Hepatocyte (in vitro differentiated cells): ENCODE measurements at regions not wholly inside any gene's neighbourhood (a gene's known extent, or its start where the extent isn't known, plus 50 kb on each side); places are given as distances from the start of the nearest gene placed in this dataset.
"Not testable (repeated sequence)": the region's sequence is repeated elsewhere in the genome, so short reads cannot be mapped to it uniquely, and the experiment has no call there.

ENCODE experiments used
- DNase-seq: peaks from one replicate; pipeline ENCODE4 v3.0.0-alpha.2; 2016; ENCODE audit warnings: low spot score
- H2AFZ ChIP-seq: fragments of 200-600 bp; sonication (generic); 2 replicates; pipeline ENCODE4 v1.6.0; 2016; ENCODE audit warnings: antibody characterized with exemption, mild to moderate bottlenecking
- H3K27ac ChIP-seq: fragments of 200-600 bp; sonication (generic); 2 replicates; pipeline ENCODE4 v1.5.1; 2016; ENCODE audit warnings: mild to moderate bottlenecking
- H3K27me3 ChIP-seq: fragments of 200-600 bp; sonication (generic); 2 replicates; pipeline ENCODE4 v1.6.1; 2016
- H3K36me3 ChIP-seq: fragments of 200-600 bp; sonication (generic); replicated peaks from 2 replicates; pipeline ENCODE4 v1.5.1; 2016; ENCODE audit warnings: low read depth; ENCODE audit not compliant: insufficient read depth
- H3K4me1 ChIP-seq: fragments of 200-600 bp; sonication (generic); 2 replicates; pipeline ENCODE4 v1.5.1; 2016; ENCODE audit warnings: mild to moderate bottlenecking, moderate library complexity; ENCODE audit not compliant: insufficient read depth
- H3K4me2 ChIP-seq: fragments of 200-600 bp; sonication (generic); 2 replicates; pipeline ENCODE4 v1.6.0; 2016
- H3K4me3 ChIP-seq: fragments of 200-600 bp; sonication (generic); 2 replicates; pipeline ENCODE4 v1.5.1; 2016; ENCODE audit warnings: mild to moderate bottlenecking
- H3K79me2 ChIP-seq: fragments of 200-600 bp; sonication (generic); 2 replicates; pipeline ENCODE4 v1.6.0; 2017; ENCODE audit warnings: mild to moderate bottlenecking
- H3K9me2 ChIP-seq: fragments of 200-600 bp; sonication (generic); replicated peaks from 2 replicates; pipeline ENCODE4 v1.6.0; 2017; ENCODE audit warnings: mild to moderate bottlenecking; ENCODE audit not compliant: insufficient read depth
- H3K9me3 ChIP-seq: fragments of 200-600 bp; sonication (generic); 2 replicates; pipeline ENCODE4 v1.5.1; 2016; ENCODE audit warnings: low read depth, mild to moderate bottlenecking
- H4K20me1 ChIP-seq: fragments of 200-600 bp; sonication (generic); 2 replicates; pipeline ENCODE4 v1.6.0; 2016; ENCODE audit warnings: mild to moderate bottlenecking; ENCODE audit not compliant: insufficient read depth, poor library complexity, severe bottlenecking
- WGBS: methylation state at CpG from one replicate; pipeline ENCODE4 v1.1.6; 2016; ENCODE audit warnings: low lambda C conversion rate; ENCODE audit errors: missing lambda C conversion rate; 5-methylcytosine and 5-hydroxymethylcytosine counted together

GRCh38 chr5:99510237-99510866 is 581.5 kb upstream of the CHD1 start:
- 90% methylated on average over 1 of the region's 1 CpG for WGBS

GRCh38 chr5:99509064-99509463 is 580.3 kb upstream of the CHD1 start:
- H4K20me1 ChIP-seq, H3K4me1 ChIP-seq, H3K9me2 ChIP-seq, H3K9me3 ChIP-seq, H2AFZ ChIP-seq, H3K4me3 ChIP-seq, H3K27me3 ChIP-seq, H3K79me2 ChIP-seq, H3K4me2 ChIP-seq, DNase-seq, H3K36me3 ChIP-seq, H3K27ac ChIP-seq: not testable (repeated sequence)
- 87% methylated on average over 9 of the region's 9 CpGs for WGBS

More at GRCh38 chr5:99510237-99510866, 581.5 kb upstream of the CHD1 start:
- H3K36me3 ChIP-seq, H3K4me2 ChIP-seq, H3K79me2 ChIP-seq, H4K20me1 ChIP-seq, H3K9me2 ChIP-seq, H3K9me3 ChIP-seq, H2AFZ ChIP-seq, H3K4me3 ChIP-seq, DNase-seq, H3K4me1 ChIP-seq, H3K27ac ChIP-seq, H3K27me3 ChIP-seq: not testable (repeated sequence)

- H4K20me1 ChIP-seq, H3K27me3 ChIP-seq, H3K36me3 ChIP-seq, H3K4me2 ChIP-seq, H3K79me2 ChIP-seq, H3K9me3 ChIP-seq, H3K4me1 ChIP-seq, H3K4me3 ChIP-seq, H2AFZ ChIP-seq, H3K9me2 ChIP-seq, DNase-seq, H3K27ac ChIP-seq: not testable (repeated sequence)
- 91% methylated on average over 4 of the region's 4 CpGs for WGBS
Observed at GRCh38 chr5:99495456-99495855, 566.6 kb upstream of the CHD1 start.

- not testable (repeated sequence) for H3K4me3 ChIP-seq, H4K20me1 ChIP-seq, H3K36me3 ChIP-seq, H3K4me2 ChIP-seq, DNase-seq, H3K4me1 ChIP-seq, H2AFZ ChIP-seq, H3K27me3 ChIP-seq, H3K9me3 ChIP-seq, H3K27ac ChIP-seq, H3K9me2 ChIP-seq, H3K79me2 ChIP-seq
- 88% methylated on average over 2 of the region's 2 CpGs for WGBS
Observed at GRCh38 chr5:99478450-99478849, 549.6 kb upstream of the CHD1 start.

GRCh38 chr5:99473328-99473727 is 544.5 kb upstream of the CHD1 start:
- 70% methylated on average over 4 of the region's 4 CpGs for WGBS
- H3K9me3 ChIP-seq, H3K4me2 ChIP-seq, H3K79me2 ChIP-seq, H3K4me1 ChIP-seq, H4K20me1 ChIP-seq, H3K36me3 ChIP-seq, DNase-seq, H3K9me2 ChIP-seq, H3K27ac ChIP-seq, H3K4me3 ChIP-seq, H2AFZ ChIP-seq, H3K27me3 ChIP-seq: not testable (repeated sequence)

- H3K4me1 ChIP-seq, H2AFZ ChIP-seq, H3K9me3 ChIP-seq, H3K4me3 ChIP-seq, H3K27ac ChIP-seq, H3K9me2 ChIP-seq, H3K27me3 ChIP-seq, DNase-seq, H3K79me2 ChIP-seq, H3K4me2 ChIP-seq, H3K36me3 ChIP-seq, H4K20me1 ChIP-seq: not testable (repeated sequence)
- WGBS, result 78% methylated on average over 4 of the region's 4 CpGs
Observed at GRCh38 chr5:99471726-99472125, 542.9 kb upstream of the CHD1 start.

- H3K9me2 ChIP-seq, DNase-seq, H4K20me1 ChIP-seq, H3K4me1 ChIP-seq, H3K9me3 ChIP-seq, H3K36me3 ChIP-seq, H2AFZ ChIP-seq, H3K4me2 ChIP-seq, H3K27ac ChIP-seq, H3K79me2 ChIP-seq, H3K4me3 ChIP-seq, H3K27me3 ChIP-seq: not testable (repeated sequence)
- 83% methylated on average over 1 of the region's 1 CpG for WGBS
Observed at GRCh38 chr5:99471178-99471577, 542.4 kb upstream of the CHD1 start.

GRCh38 chr5:99470636-99471035 is 541.8 kb upstream of the CHD1 start:
- WGBS, result 79% methylated on average over 3 of the region's 3 CpGs

More at GRCh38 chr5:99470636-99471035, 541.8 kb upstream of the CHD1 start:
- H3K36me3 ChIP-seq, H2AFZ ChIP-seq, H3K9me2 ChIP-seq, H3K4me1 ChIP-seq, H3K27me3 ChIP-seq, H3K27ac ChIP-seq, H3K4me2 ChIP-seq, H3K9me3 ChIP-seq, H3K4me3 ChIP-seq, H3K79me2 ChIP-seq, H4K20me1 ChIP-seq, DNase-seq: not testable (repeated sequence)
